Fibroblast of skin of left quadriceps (primary cell): ENCODE measurements at regions not wholly inside any gene's neighbourhood (a gene's known extent, or its start where the extent isn't known, plus 50 kb on each side); places are given as distances from the start of the nearest gene placed in this dataset.

Source experiments
- DNase-seq, 2 experiments: peaks; one replicate each; pipeline ENCODE4 v3.0.0-alpha.2; 2013; ENCODE audit warnings: low read depth in 2 of 2

- DNase-seq, result no peak
Observed at GRCh38 chrX:3257471-3257870, 89.0 kb downstream of the MXRA5 start.

- DNase-seq, result no peak
Observed at GRCh38 chrX:3256868-3257267, 89.6 kb downstream of the MXRA5 start.

GRCh38 chrX:3252744-3253143 is 93.7 kb downstream of the MXRA5 start:
- DNase-seq, result no peak

GRCh38 chrX:3250966-3251365 is 95.5 kb downstream of the MXRA5 start:
- DNase-seq, result no peak

- DNase-seq, result no peak
Observed at GRCh38 chrX:3244955-3245354, 101.5 kb downstream of the MXRA5 start.

GRCh38 chrX:3244203-3244743 is 102.2 kb downstream of the MXRA5 start:
- DNase-seq, result peak; percentile 79 to 83

GRCh38 chrX:3232262-3232923 is 114.1 kb downstream of the MXRA5 start:
- no peak for DNase-seq

GRCh38 chrX:3231766-3232165 is 114.7 kb downstream of the MXRA5 start:
- no peak for DNase-seq

GRCh38 chrX:3230496-3230895 is 116.0 kb downstream of the MXRA5 start:
- no peak for DNase-seq

GRCh38 chrX:3227526-3227925 is 118.9 kb downstream of the MXRA5 start:
- no peak for DNase-seq

- DNase-seq, result no peak
Observed at GRCh38 chrX:3226087-3226486, 120.4 kb downstream of the MXRA5 start.

- DNase-seq, result no peak
Observed at GRCh38 chrX:3221643-3222042, 124.8 kb downstream of the MXRA5 start.

- DNase-seq, result no peak
Observed at GRCh38 chrX:3219667-3220066, 126.8 kb downstream of the MXRA5 start.

GRCh38 chrX:3219231-3219630 is 127.2 kb downstream of the MXRA5 start:
- no peak for DNase-seq

GRCh38 chrX:3218442-3218841 is 128.0 kb downstream of the MXRA5 start:
- DNase-seq, result no peak

- peak; percentile 13 to 25 for DNase-seq
Observed at GRCh38 chrX:3216581-3217180, 129.8 kb downstream of the MXRA5 start.

- DNase-seq, result no peak
Observed at GRCh38 chrX:3215249-3215648, 131.2 kb downstream of the MXRA5 start.

- no peak for DNase-seq
Observed at GRCh38 chrX:3206314-3206713, 140.1 kb downstream of the MXRA5 start.

GRCh38 chrX:3204606-3205005 is 141.8 kb downstream of the MXRA5 start:
- no peak for DNase-seq

- DNase-seq, result no peak
Observed at GRCh38 chrX:3195845-3196244, 150.6 kb downstream of the MXRA5 start.

- DNase-seq, result no peak
Observed at GRCh38 chrX:3192835-3193234, 151.6 kb downstream of the ARSF start.

GRCh38 chrX:3191796-3192195 is 150.5 kb downstream of the ARSF start:
- peak; percentile 25 to 42 for DNase-seq

- peak; percentile 87 for DNase-seq
Observed at GRCh38 chrX:3191201-3191600, 149.9 kb downstream of the ARSF start.
